ENCODE measurements at regions not wholly inside any gene's neighbourhood (a gene's known extent, or its start where the extent isn't known, plus 50 kb on each side); places are given as distances from the start of the nearest gene placed in this dataset.
A peak's percentile ranks its signal among the peaks of the same experiment; 100 is the strongest.

- no peaks in the 10 kb centered on the region for H3K9me3 ChIP-seq
- no peaks in the 10 kb centered on the region for H3K36me3 ChIP-seq
- no peaks in the 10 kb centered on the region for H3K27me3 ChIP-seq
- H3K27ac ChIP-seq: no peak overlapping the region
- no peak for DNase-seq
- TF ChIP-seq POLR2A (IDR thresholded peaks at IDR 0.05): no peak
- no peak for TF ChIP-seq CTCF (IDR thresholded peaks at IDR 0.05)
- H3K4me1 ChIP-seq: no peaks in the 10 kb centered on the region
- no peak overlapping the region for H3K4me3 ChIP-seq
Measured at GRCh38 chr18:64322189-64322588, 173.3 kb upstream of the LINC00305 start.

GRCh38 chr18:64318547-64318946, 169.7 kb upstream of the LINC00305 start:
- no peaks in the 10 kb centered on the region for H3K36me3 ChIP-seq
- no peak for DNase-seq
- H3K4me3 ChIP-seq: no peak overlapping the region
- H3K27me3 ChIP-seq: no peaks in the 10 kb centered on the region
- no peaks in the 10 kb centered on the region for H3K9me3 ChIP-seq
- no peak for TF ChIP-seq POLR2A (IDR thresholded peaks at IDR 0.05)
- no peak for TF ChIP-seq CTCF (IDR thresholded peaks at IDR 0.05)
- no peaks in the 10 kb centered on the region for H3K4me1 ChIP-seq
- H3K27ac ChIP-seq: no peak overlapping the region

GRCh38 chr18:64311859-64312258, 163.0 kb upstream of the LINC00305 start:
- DNase-seq: no peak
- H3K27me3 ChIP-seq: no peaks in the 10 kb centered on the region
- no peak overlapping the region for H3K27ac ChIP-seq
- H3K36me3 ChIP-seq: no peaks in the 10 kb centered on the region
- H3K9me3 ChIP-seq: no peaks in the 10 kb centered on the region
- TF ChIP-seq POLR2A (IDR thresholded peaks at IDR 0.05) (no peak), CTCF (IDR thresholded peaks at IDR 0.05) (no peak)
- H3K4me1 ChIP-seq: no peaks in the 10 kb centered on the region
- no peak overlapping the region for H3K4me3 ChIP-seq

- H3K27me3 ChIP-seq: no peaks in the 10 kb centered on the region
- no peaks in the 10 kb centered on the region for H3K36me3 ChIP-seq
- no peak for DNase-seq
- no peaks in the 10 kb centered on the region for H3K9me3 ChIP-seq
- no peak overlapping the region for H3K27ac ChIP-seq
- no peaks in the 10 kb centered on the region for H3K4me1 ChIP-seq
- TF ChIP-seq CTCF (IDR thresholded peaks at IDR 0.05): no peak
- TF ChIP-seq POLR2A (IDR thresholded peaks at IDR 0.05): no peak
- no peak overlapping the region for H3K4me3 ChIP-seq
Measured at GRCh38 chr18:64295839-64296238, 147.0 kb upstream of the LINC00305 start.

- Histone ChIP-seq H3K36me3 (no peaks in the 10 kb centered on the region), H3K27me3 (no peaks in the 10 kb centered on the region), H3K9me3 (no peaks in the 10 kb centered on the region), H3K4me1 (no peaks in the 10 kb centered on the region), H3K27ac (no peak overlapping the region), H3K4me3 (no peak overlapping the region)
- TF ChIP-seq CTCF (IDR thresholded peaks at IDR 0.05) (no peak), POLR2A (IDR thresholded peaks at IDR 0.05) (no peak)
- DNase-seq: no peak
Measured at GRCh38 chr18:64294967-64295366, 146.1 kb upstream of the LINC00305 start.

GRCh38 chr18:64288432-64288831, 139.5 kb upstream of the LINC00305 start:
- no peak for DNase-seq
- no peaks in the 10 kb centered on the region for H3K36me3 ChIP-seq
- H3K27me3 ChIP-seq: no peaks in the 10 kb centered on the region
- no peaks in the 10 kb centered on the region for H3K4me1 ChIP-seq
- peak overlapping the region in 1 of 4 donors; percentile 31 for H3K27ac ChIP-seq
- TF ChIP-seq CTCF (IDR thresholded peaks at IDR 0.05): no peak
- TF ChIP-seq POLR2A (IDR thresholded peaks at IDR 0.05): no peak
- no peak overlapping the region for H3K4me3 ChIP-seq
- no peaks in the 10 kb centered on the region for H3K9me3 ChIP-seq

Measured in Peyer's patch (tissue), 4 donors.